ENCODE measurements at regions not wholly inside any gene's neighbourhood (a gene's known extent, or its start where the extent isn't known, plus 50 kb on each side); places are given as distances from the start of the nearest gene placed in this dataset.
A peak's percentile ranks its signal among the peaks of the same experiment; 100 is the strongest.
"Not testable (repeated sequence)": the region's sequence is repeated elsewhere in the genome, so short reads cannot be mapped to it uniquely, and the experiment has no call there.

DNA sequence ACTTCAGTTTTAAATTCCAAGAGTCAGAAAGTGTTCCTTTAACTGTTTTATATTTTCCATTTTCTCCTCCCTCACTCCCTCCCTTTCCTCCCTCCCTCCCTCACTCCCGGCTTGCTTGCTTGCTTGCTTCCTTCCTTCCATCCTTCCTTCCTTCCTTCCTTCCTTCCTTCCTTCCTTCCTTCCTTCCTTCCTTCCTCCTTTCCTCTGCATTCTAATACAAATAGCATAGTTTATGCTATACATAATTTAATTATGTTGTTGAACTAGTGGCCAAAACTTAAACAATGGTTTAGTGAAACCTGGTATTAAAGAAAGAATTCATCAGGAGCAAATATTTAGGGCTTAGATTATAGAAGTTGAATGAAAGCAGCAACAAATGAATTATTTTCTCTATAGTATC lies 188.5 kb upstream of the OLFM3 start:
- Mint-ChIP-seq H3K36me3 (no peaks in the 10 kb centered on the region), H3K9me3 (no peaks in the 10 kb centered on the region), H3K27ac (no peak overlapping the region)
- DNase-seq (ENCODE audit: low spot score in 2 of 2), result no peak
- ATAC-seq, result no peak

DNA sequence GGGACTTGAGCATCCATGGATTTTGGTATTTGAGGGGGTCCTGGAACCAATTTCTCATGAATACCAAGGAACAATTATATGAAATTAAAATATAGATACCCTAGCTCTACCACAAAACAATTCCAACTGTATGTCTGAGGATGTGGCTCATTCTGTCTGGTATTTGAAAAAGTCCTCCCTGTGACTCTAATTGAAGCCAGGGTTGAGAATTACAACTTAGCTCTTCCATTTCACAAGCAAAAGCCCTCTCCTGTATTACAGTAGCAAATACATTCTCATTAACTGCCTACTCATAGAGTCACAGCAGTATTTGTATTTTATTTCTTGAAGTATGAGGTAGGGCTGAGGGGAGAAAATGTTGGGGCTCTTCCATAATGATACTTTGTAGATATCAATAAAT lies 187.8 kb upstream of the OLFM3 start:
- Mint-ChIP-seq H3K36me3 (no peaks in the 10 kb centered on the region), H3K9me3 (no peaks in the 10 kb centered on the region), H3K27ac (no peak overlapping the region)
- DNase-seq (ENCODE audit: low spot score in 2 of 2) (no peak), ATAC-seq (no peak)

DNA sequence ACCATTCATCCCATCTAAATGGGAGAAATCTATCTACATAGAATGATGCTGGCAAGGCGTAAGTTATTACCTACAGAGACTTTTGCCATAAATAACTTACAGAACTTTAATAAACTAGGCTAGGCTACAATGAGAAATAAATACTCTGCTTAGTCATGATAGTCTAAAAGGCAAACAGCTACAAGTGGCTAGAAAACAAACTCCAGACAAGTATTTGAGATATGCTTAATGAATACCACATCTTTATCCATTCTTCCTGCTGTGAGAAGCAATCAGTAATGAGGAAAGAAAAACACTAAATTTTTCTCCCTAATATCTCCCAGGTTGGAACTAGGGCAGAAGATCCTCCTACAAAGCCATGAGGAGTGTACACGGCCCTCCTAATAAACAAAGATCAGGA lies 187.0 kb upstream of the OLFM3 start:
- Mint-ChIP-seq H3K27ac (no peak overlapping the region), H3K9me3 (no peaks in the 10 kb centered on the region), H3K36me3 (no peaks in the 10 kb centered on the region)
- DNase-seq (ENCODE audit: low spot score in 2 of 2) (no peak), ATAC-seq (no peak)

DNA sequence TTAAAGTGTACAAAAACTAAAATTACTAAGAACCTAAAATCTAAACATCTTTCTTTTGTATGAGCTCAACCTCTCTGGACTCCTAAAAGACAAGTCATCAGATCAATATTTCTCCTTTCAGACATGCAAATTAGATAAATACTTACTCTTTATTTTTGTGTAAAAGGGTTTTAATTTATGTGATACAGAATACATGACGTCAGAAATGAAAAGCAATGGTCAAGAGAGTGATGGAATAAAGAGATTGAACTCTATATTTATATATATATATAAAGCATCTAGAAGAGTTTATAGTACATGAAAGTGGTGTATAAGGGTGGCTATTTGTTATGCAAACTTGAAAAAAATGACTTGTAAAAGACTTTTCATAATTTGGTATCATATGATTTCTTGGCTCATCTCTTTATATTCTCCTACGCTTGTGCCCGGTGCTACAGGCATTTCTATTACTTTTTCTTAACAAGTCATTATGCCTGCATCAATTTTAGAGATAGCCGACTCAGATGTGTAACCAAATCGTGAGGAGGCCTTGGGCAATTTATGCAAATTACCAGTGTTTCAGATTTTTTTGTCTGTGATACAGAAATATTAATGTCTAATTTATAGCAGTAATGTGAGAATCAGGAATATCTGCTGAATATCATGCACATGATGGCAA lies 186.0 kb upstream of the OLFM3 start:
- Mint-ChIP-seq H3K9me3 (no peaks in the 10 kb centered on the region), H3K36me3 (no peaks in the 10 kb centered on the region), H3K27ac (no peak overlapping the region)
- no peak for DNase-seq (ENCODE audit: low spot score in 2 of 2)
- ATAC-seq, result no peak

DNA sequence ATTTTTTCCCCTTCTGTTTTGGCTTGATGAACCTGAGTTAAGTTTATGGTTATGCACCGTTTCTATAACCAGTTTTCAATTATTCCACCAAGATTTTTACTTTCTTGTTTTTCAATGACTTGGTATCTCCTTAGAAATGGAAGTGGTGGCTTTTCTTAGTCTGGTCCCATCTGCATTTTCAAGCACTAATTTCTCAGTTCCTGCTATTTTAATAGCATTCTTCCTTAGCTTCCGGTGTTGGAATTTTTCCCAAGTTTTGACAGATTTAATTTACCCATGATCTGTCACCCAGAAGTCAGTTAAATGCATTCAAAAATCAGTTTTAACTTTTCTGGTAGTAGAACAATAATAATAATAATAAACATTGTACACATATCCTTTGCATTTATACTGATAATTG lies 184.6 kb upstream of the OLFM3 start:
- Mint-ChIP-seq H3K9me3 (no peaks in the 10 kb centered on the region), H3K36me3 (no peaks in the 10 kb centered on the region), H3K27ac (no peak overlapping the region)
- ATAC-seq (no peak), DNase-seq (ENCODE audit: low spot score in 2 of 2) (no peak)

DNA sequence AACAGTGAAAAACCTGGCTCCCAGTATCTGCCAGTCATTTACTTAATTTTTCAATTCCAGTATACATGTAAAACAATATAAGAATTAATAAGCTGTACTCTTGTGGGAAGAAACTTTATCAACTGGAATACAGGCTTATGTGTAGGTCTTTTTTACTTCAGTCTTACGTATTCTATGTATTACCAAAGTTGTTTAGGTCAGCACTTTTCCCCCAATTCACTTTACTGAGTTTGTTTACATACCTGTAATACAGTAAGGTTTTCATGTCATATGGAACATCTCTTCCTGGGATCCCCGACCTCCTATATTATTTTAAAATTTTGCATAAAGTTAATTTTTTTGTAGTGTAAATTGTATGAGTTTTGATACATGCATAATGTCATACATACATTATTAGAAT lies 181.8 kb upstream of the OLFM3 start:
- ATAC-seq (no peak), DNase-seq (ENCODE audit: low spot score in 2 of 2) (no peak)
- Mint-ChIP-seq H3K27ac (no peak overlapping the region), H3K9me3 (no peaks in the 10 kb centered on the region), H3K36me3 (no peaks in the 10 kb centered on the region)

DNA sequence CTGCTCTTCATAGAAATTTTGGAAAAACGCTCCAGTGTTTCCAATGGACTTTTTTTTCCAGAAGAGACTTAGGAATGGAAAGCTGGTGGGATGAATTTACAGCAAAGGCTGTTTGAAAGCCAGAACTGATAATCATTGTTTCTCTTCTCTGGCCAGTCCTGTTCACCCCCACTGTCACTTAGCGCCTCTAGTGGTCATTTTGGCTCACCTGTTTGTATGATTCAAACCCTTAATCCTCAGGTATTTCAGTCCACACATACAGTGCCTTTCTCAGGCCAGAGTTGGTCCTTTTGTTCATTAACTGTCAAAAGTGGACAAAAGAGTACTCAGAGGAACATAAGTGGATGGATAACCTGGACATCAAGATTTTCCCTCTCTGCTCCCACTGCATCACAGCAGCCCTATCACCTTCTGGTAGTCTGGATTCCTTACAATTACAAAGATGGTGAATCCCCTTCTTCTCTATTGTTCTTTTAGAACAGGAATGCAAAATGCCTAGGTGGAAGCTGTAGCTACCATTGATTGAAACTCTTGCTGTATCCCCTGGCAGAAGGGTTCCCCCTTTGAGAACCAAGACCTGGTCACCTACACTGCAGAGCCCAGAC lies 177.6 kb upstream of the OLFM3 start:
- ATAC-seq (no peak), DNase-seq (ENCODE audit: low spot score in 2 of 2) (peak in 1 of 2 donors; percentile 2)
- no peaks in the 10 kb centered on the region for H3K36me3 Mint-ChIP-seq
- H3K9me3 Mint-ChIP-seq, result no peaks in the 10 kb centered on the region
- no peak overlapping the region for H3K27ac Mint-ChIP-seq

DNA sequence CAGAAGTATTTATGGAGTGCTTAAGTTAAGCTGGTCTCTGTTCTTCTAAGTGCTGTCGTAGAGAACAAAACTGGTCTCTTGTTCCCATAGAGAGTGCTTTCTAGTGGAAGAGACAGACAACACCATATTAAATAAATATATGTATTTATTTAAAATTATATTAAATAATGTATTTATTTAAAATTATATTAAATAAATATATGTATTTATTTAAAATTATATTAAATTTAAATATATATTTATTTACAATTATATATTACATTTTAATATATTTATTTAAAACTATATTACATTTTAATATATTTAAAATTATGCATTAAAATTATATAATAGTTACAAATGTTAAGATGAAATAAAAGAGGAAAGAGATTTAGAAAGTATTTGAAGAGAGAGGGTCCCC lies 175.5 kb upstream of the OLFM3 start:
- DNase-seq (ENCODE audit: low spot score in 2 of 2) (no peak), ATAC-seq (no peak)
- Mint-ChIP-seq H3K27ac (no peak overlapping the region), H3K9me3 (no peaks in the 10 kb centered on the region), H3K36me3 (no peaks in the 10 kb centered on the region)

DNA sequence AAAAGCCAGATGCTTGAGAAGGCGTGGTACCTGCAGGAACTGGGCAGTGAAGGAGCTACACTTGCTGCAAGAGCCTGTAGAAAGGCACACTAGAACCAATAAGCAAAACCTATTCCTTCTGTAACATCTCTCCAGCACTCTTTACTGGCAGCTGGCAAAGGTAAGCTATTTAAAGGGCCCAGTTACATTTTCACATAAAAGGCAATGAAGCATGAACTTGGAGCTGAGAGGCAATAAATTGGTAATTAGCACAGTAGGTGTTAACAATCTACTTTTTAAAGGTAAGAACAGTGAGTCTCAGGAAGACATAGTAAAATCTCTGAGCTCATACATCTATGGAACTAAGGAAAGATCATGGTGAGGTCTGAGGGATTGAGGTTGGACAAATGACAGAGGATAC lies 167.1 kb upstream of the OLFM3 start:
- DNase-seq (ENCODE audit: low spot score in 2 of 2) (no peak), ATAC-seq (no peak)
- Mint-ChIP-seq H3K9me3 (no peaks in the 10 kb centered on the region), H3K36me3 (no peaks in the 10 kb centered on the region), H3K27ac (no peak overlapping the region)

DNA sequence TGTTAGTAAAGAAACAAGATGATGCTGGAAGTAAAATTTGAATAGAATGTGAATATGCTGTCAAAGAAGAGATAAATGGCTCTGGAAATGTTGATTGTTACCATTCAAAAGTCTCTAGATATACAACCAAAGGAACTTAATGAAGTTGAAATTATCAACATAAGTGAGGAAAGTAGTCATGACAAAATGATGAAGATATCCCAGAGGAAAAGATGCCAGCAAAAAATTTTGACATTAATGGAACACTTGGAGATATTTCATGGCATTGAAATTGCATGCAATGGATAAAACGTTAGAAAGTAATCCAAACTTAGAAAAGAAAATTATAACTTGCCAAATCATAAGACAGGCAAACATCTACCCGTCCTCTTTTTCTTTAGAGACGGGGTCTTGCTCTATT lies 154.5 kb upstream of the OLFM3 start:
- Mint-ChIP-seq H3K36me3 (no peaks in the 10 kb centered on the region), H3K9me3 (no peaks in the 10 kb centered on the region), H3K27ac (no peak overlapping the region)
- ATAC-seq, result no peak
- DNase-seq (ENCODE audit: low spot score in 2 of 2), result no peak

DNA sequence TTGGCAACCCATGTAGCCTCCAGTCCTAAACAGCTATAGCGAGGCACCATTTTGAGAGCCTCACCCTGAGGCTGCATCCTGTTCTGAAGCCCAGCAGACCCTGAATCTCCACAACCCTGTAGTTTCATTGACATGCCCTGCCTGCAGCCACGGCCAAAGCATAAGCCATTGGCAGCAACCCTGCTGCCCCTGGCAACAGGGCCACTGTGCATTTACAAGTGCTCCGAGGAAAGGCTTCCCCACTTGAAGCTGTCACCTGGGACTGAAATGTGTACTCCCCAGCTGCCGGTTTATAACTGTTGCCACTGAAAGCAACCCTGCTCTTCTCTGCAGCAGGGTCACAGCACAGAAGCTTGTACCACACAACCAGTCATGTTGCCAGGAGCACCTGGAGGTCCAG lies 124.2 kb upstream of the OLFM3 start:
- ATAC-seq (no peak), DNase-seq (ENCODE audit: low spot score in 2 of 2) (no peak)
- Mint-ChIP-seq H3K36me3 (no peaks in the 10 kb centered on the region), H3K9me3 (no peaks in the 10 kb centered on the region), H3K27ac (no peak overlapping the region)

DNA sequence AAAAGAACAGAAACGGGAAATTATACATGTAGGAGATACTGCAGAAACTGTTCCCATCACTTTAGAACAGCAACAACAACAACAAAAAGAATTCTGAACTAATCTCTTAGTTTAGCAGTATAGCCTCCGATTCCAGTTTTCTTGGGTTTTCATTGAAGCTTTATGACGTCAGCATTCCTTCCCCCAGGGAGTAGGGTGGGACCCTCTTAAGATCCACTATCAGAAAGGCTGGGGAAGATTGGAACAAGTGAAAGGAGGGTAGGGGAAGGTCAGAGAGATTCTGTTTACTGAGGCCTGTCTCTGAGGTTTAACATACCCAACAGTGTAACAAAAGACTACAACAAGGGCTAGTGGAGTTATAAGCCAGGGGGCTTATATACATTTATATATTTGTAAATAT lies 121.4 kb upstream of the OLFM3 start:
- DNase-seq (ENCODE audit: low spot score in 2 of 2) (no peak), ATAC-seq (no peak)
- Mint-ChIP-seq H3K9me3 (no peaks in the 10 kb centered on the region), H3K27ac (no peak overlapping the region), H3K36me3 (no peaks in the 10 kb centered on the region)

DNA sequence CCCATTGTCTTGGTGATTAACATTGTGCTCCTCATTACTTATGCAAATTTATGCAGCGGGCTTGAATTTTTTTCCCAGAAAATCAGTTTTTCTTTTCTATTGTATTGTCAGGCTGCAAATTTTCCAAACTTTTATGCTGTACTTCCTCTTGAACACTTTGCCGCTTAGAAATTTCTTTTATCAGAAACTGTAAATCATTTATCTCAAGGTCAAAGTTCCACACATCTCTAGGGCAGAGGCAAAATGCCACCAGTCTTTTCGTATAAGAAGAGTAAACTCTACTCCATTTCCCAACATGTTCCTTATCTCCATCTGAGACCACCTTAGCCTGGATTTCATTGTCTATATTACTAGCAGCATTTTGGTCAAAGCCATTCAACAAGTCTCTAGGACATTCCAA lies 113.9 kb upstream of the OLFM3 start:
- H3K9me3 Mint-ChIP-seq, result peaks cover 5% of the 10 kb centered on the region in 2 donors
- H3K36me3 Mint-ChIP-seq, result no peaks in the 10 kb centered on the region
- DNase-seq (ENCODE audit: low spot score in 2 of 2) (no peak), ATAC-seq (no peak)
- no peak overlapping the region for H3K27ac Mint-ChIP-seq

DNA sequence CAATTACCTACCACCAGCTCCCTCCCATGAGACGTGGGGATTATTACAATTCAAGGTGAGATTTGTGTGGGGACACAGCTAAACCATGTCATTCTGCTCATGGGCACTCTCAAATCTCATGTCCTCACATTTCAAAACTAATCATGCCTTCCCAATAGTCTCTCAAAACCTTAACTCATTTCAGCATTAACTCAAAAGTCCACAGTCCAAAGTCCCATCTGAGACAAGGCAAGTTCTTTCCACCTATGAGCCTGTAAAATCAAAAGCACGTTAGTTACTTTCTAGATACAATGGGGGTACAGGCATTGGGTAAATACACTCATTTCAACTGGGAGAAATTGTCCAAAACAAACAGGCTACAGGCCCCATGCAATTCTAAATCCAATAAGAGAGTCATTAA lies 112.8 kb upstream of the OLFM3 start:
- H3K27ac Mint-ChIP-seq; H3K9me3 Mint-ChIP-seq; H3K36me3 Mint-ChIP-seq; DNase-seq (ENCODE audit: low spot score in 2 of 2); ATAC-seq: not testable (repeated sequence)

DNA sequence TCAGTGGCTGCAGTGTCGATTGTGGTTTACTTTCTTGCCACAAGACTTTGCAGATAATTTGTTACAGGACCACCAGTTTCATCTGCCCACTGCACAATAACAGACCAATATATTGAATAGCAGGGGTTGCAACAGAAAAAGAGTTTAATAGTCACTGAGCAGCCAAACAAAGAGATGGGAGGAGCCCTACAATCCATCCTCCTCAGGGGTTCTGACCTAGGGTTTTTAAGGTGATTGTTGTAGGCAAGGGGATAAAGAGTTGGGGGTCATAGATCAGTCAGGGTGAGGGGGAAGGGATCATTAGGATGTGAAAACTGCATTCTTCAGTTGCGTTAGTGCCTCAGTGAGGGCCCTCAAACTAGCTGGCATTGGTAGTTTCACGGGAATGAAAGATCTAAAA lies 110.7 kb upstream of the OLFM3 start:
- Mint-ChIP-seq H3K36me3 (no peaks in the 10 kb centered on the region), H3K9me3 (peaks cover 5% of the 10 kb centered on the region in 2 donors), H3K27ac (no peak overlapping the region)
- ATAC-seq (no peak), DNase-seq (ENCODE audit: low spot score in 2 of 2) (no peak)

DNA sequence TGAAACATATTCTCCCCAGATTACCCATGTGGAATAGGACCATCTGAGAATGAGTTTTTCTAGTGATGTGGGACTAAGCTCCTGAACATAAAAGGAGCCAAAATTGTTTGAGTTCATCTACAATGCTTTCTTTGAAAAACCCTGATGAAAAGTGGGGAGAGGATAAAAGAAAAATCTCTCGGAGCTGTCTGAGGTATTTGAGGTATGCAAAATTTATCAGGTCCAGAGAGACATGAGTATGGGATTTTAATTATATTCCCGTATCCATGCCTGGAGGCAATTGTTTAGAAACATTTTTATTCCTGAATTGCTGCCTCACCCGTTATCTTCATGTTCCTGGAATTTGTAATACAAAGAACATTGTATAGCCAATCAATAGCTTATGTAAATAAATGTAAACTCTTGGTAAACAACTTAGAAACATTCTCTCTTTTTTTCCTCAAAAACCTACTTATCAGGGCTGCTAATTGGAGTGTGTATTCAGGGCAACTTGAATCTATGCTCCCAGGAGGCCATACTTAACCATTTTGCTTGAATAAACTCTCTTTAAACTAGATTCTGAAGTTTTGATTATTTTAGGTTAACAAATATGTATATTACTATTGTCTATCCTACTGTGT lies 109.3 kb upstream of the OLFM3 start:
- ATAC-seq (no peak), DNase-seq (ENCODE audit: low spot score in 2 of 2) (no peak)
- Mint-ChIP-seq H3K36me3 (no peaks in the 10 kb centered on the region), H3K27ac (no peak overlapping the region), H3K9me3 (peaks cover 5% of the 10 kb centered on the region in 2 donors)

DNA sequence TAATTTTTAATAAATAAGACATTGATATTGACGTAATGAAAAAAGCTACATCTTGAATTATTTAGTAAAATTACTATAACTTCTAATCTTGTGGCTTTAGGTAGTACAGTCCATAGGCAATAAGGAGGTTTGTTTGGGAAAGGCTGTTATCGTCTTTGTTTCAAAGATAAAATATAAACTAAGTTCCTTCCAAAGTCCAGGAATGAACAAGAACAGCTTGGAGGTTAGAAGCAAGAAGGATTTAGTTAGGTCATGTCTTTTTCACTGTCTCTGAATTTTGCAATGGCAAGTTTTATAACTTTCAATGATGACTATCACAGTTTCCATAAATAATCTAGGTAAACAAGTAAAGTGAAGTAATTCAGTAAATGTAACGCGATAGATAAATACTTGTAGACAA lies 106.9 kb upstream of the OLFM3 start:
- ATAC-seq (no peak), DNase-seq (ENCODE audit: low spot score in 2 of 2) (no peak)
- no peaks in the 10 kb centered on the region for H3K36me3 Mint-ChIP-seq

DNA sequence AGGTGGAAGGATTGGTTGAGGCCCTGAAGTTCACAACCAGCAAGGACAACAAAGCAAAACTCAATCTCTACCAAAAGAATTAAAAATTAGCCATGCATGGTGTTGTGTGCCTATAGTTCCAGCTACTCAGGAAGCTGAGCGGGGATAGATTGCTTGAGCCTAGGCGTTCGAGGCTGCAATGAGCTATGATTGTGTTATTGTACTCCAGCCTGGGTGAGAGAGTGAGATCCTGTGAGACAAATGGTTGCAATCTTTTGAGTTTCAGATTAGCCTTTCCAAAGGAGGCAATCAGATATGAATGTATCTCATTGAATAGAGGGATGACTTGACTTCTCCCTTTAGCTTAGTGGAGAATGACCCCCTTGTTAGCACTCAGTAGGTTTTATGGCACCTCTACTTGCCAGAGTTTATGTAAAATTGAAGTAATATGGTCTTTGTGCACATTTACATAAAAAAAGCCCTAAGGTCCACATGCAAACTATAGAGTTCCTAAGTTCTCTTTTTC lies 105.6 kb upstream of the OLFM3 start:
- ATAC-seq (no peak), DNase-seq (ENCODE audit: low spot score in 2 of 2) (no peak)
- Mint-ChIP-seq H3K36me3 (no peaks in the 10 kb centered on the region), H3K27ac (no peak overlapping the region), H3K9me3 (no peaks in the 10 kb centered on the region)

More for the DNA sequence above, 106.9 kb upstream of the OLFM3 start:
- Mint-ChIP-seq H3K27ac (no peak overlapping the region), H3K9me3 (peaks cover 0 to under 1% of the 10 kb centered on the region in 2 donors)

Data from activated naive CD4-positive, alpha-beta T cell treated with anti-CD3 and anti-CD28 coated beads, Interleukin-2, amount 50 U/mL, for 72 hours (primary cell).